Mesenchymal stem cell (in vitro differentiated cells and primary cell): ENCODE measurements at regions not wholly inside any gene's neighbourhood (a gene's known extent, or its start where the extent isn't known, plus 50 kb on each side); places are given as distances from the start of the nearest gene placed in this dataset.

Experiments
- DNase-seq: peaks from one replicate; pipeline ENCODE4 v3.0.0-alpha.2; 2013
- H2AFZ ChIP-seq: one replicate; pipeline ENCODE4 v1.6.1; 2013; ENCODE audit warnings: low read depth, mild to moderate bottlenecking, control low read depth, inconsistent platforms, low read length, moderate library complexity
- H2AK5ac ChIP-seq: 2 replicates; pipeline ENCODE4 v1.6.1; 2013; ENCODE audit warnings: low read length, moderate library complexity, mild to moderate bottlenecking, inconsistent platforms; ENCODE audit not compliant: severe bottlenecking
- H2BK120ac ChIP-seq: one replicate; pipeline ENCODE4 v1.6.1; 2013; ENCODE audit warnings: low read depth, mild to moderate bottlenecking, inconsistent platforms, low read length, moderate library complexity
- H2BK12ac ChIP-seq, 2 experiments: one replicate each; pipeline ENCODE4 v1.6.1; 2013; ENCODE audit warnings: inconsistent platforms in 2 of 2, low read length in 2 of 2, mild to moderate bottlenecking in 2 of 2, moderate library complexity in 2 of 2, control low read depth in 1 of 2
- H2BK15ac ChIP-seq: one replicate; pipeline ENCODE4 v1.6.1; 2013; ENCODE audit warnings: mild to moderate bottlenecking, low read depth, inconsistent platforms; ENCODE audit not compliant: poor library complexity, severe bottlenecking
- H2BK5ac ChIP-seq: 2 replicates; pipeline ENCODE4 v1.6.1; 2013; ENCODE audit warnings: low read depth, mild to moderate bottlenecking, low read length, control low read depth, inconsistent platforms; ENCODE audit not compliant: poor library complexity, severe bottlenecking
- H3K14ac ChIP-seq, 2 experiments: one replicate each; pipeline ENCODE4 v1.6.1; 2013; ENCODE audit warnings: inconsistent platforms in 2 of 2, low read length in 2 of 2, control low read depth in 1 of 2, mild to moderate bottlenecking in 1 of 2, moderate library complexity in 1 of 2
- H3K18ac ChIP-seq, 2 experiments: one replicate each; pipeline ENCODE4 v1.6.1; 2013; ENCODE audit warnings: inconsistent platforms in 2 of 2, low read length in 2 of 2, control low read depth in 1 of 2, low read depth in 1 of 2, mild to moderate bottlenecking in 1 of 2
- H3K23ac ChIP-seq, 2 experiments: one replicate each; pipeline ENCODE4 v1.6.1; 2013; ENCODE audit warnings: inconsistent platforms in 2 of 2, low read length in 2 of 2, mild to moderate bottlenecking in 2 of 2, moderate library complexity in 2 of 2, control low read depth in 1 of 2
- H3K27ac ChIP-seq: 2 replicates; pipeline ENCODE4 v1.5.1; 2013; ENCODE audit warnings: mild to moderate bottlenecking, moderate library complexity, low read length, control low read depth, inconsistent platforms; ENCODE audit not compliant: poor library complexity, severe bottlenecking
- H3K27me3 ChIP-seq, 2 experiments: 2 replicates each; pipeline versions ENCODE4 v1.6.1 to v1.7.0; 2013; ENCODE audit warnings: low read length in 2 of 2, mild to moderate bottlenecking in 2 of 2, moderate library complexity in 2 of 2, control low read depth in 1 of 2, inconsistent platforms in 1 of 2; ENCODE audit not compliant: control insufficient read depth in 1 of 2, insufficient read depth in 1 of 2
- H3K36me3 ChIP-seq, 2 experiments: 2 replicates each; pipeline versions ENCODE4 v1.6.1 to v1.7.0; 2013; ENCODE audit warnings: low read length in 2 of 2, control low read depth in 1 of 2, inconsistent platforms in 1 of 2, low read depth in 1 of 2, mild to moderate bottlenecking in 1 of 2; ENCODE audit not compliant: insufficient read depth in 2 of 2, control insufficient read depth in 1 of 2
- H3K4ac ChIP-seq, 2 experiments: one replicate each; pipeline ENCODE4 v1.6.1; 2013; ENCODE audit warnings: inconsistent platforms in 2 of 2, low read length in 2 of 2, mild to moderate bottlenecking in 2 of 2, moderate library complexity in 2 of 2, control low read depth in 1 of 2, low read depth in 1 of 2
- H3K4me1 ChIP-seq: 2 replicates; pipeline ENCODE4 v1.6.1; 2013; ENCODE audit warnings: low read depth, low read length, control low read depth; ENCODE audit not compliant: control insufficient read depth, insufficient read depth
- H3K4me2 ChIP-seq: 2 replicates; pipeline ENCODE4 v1.6.1; 2013; ENCODE audit warnings: low read length, mild to moderate bottlenecking, inconsistent platforms; ENCODE audit not compliant: poor library complexity, severe bottlenecking
- H3K4me3 ChIP-seq, 2 experiments: 2 replicates each; pipeline versions ENCODE4 v1.5.1 to v1.7.0; 2013; ENCODE audit warnings: low read length in 2 of 2, mild to moderate bottlenecking in 2 of 2, control low read depth in 1 of 2, low read depth in 1 of 2; ENCODE audit not compliant: insufficient read depth in 1 of 2
- H3K79me1 ChIP-seq: replicated peaks from 2 replicates; pipeline ENCODE4 v1.6.1; 2013; ENCODE audit warnings: mild to moderate bottlenecking, control low read depth, low read length, inconsistent platforms; ENCODE audit not compliant: poor library complexity, severe bottlenecking
- H3K9ac ChIP-seq: 2 replicates; pipeline ENCODE4 v1.7.0; 2013; ENCODE audit warnings: mild to moderate bottlenecking, low read length, moderate library complexity
- H3K9me3 ChIP-seq: 2 replicates; pipeline ENCODE4 v1.7.0; 2013; ENCODE audit warnings: mild to moderate bottlenecking, low read length; ENCODE audit not compliant: control insufficient read depth
- H4K8ac ChIP-seq: one replicate; pipeline ENCODE4 v1.6.1; 2013; ENCODE audit warnings: inconsistent platforms, mild to moderate bottlenecking, low read length, moderate library complexity
- H4K91ac ChIP-seq: one replicate; pipeline ENCODE4 v1.6.1; 2013; ENCODE audit warnings: mild to moderate bottlenecking, low read length, inconsistent platforms
- WGBS: methylation state at CpG from one replicate; pipeline ENCODE4 v1.1.7; 2013; ENCODE audit warnings: mixed read lengths; 5-methylcytosine and 5-hydroxymethylcytosine counted together

DNA sequence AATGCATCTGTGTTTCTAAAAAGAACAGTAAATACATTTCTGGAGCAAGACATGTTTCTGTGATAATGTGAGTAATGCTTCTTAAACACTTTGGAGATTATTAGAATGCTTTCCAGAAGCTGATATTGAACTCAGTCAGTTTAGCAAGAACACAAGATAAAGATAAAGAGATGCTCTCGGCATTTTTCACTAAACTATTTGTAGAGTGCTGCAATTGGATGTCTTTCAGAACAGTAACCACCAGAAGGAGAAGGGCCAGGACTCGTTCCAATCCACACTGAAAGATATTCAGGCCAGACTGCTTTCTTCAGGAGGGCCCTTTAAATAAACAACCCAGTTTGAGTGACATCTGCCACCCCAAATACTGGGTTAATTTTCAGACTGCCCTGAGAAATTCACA is 456.0 kb downstream of the TBC1D4 start:
- Histone ChIP-seq H2BK5ac (no peak overlapping the region), H2BK120ac (no peak overlapping the region), H3K36me3 (no peaks in the 10 kb centered on the region), H2AK5ac (no peak overlapping the region), H2AFZ (no peak overlapping the region), H3K27ac (no peak overlapping the region), H3K27me3 (no peaks in the 10 kb centered on the region), H4K8ac (no peak overlapping the region), H3K4me1 (no peaks in the 10 kb centered on the region), H3K18ac (no peak overlapping the region), H3K4me2 (no peak overlapping the region), H3K23ac (no peak overlapping the region), H3K79me1 (no peaks in the 10 kb centered on the region), H3K9ac (no peak overlapping the region), H2BK12ac (no peak overlapping the region), H4K91ac (no peak overlapping the region), H2BK15ac (no peak overlapping the region), H3K4me3 (no peak overlapping the region), H3K4ac (no peak overlapping the region), H3K9me3 (peaks cover 3% of the 10 kb centered on the region), H3K14ac (no peak overlapping the region)
- 59% methylated on average over 2 of the region's 2 CpGs for WGBS
- no peak for DNase-seq

DNA sequence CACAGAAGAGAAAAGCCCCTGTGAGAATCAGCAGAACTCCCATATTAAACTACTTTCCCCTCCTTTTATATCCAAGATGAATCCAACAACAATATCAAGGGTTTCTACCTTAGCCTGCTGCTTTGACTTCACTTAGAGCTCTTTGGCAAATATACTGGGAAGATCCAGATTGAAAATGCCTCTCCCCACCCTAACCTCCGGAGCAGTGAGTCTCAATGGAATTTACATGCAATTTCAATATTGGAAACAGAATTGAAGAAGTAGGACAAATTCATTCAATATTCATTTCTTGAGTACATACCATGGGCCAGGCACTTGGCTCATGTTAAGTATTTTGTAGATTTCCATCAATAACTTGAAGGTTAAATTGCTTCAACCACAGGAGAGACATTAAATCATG is 457.4 kb downstream of the TBC1D4 start:
- no peak overlapping the region for H3K27ac ChIP-seq
- no peak overlapping the region for H4K91ac ChIP-seq
- no peaks in the 10 kb centered on the region for H3K79me1 ChIP-seq
- H3K9ac ChIP-seq, result no peak overlapping the region
- H3K14ac ChIP-seq, result no peak overlapping the region
- peaks cover 3% of the 10 kb centered on the region for H3K9me3 ChIP-seq
- WGBS, result no CpG with 5 or more reads among the region's 1 CpG
- H2AFZ ChIP-seq, result no peak overlapping the region
- H2BK5ac ChIP-seq, result no peak overlapping the region
- H4K8ac ChIP-seq, result no peak overlapping the region
- no peaks in the 10 kb centered on the region for H3K36me3 ChIP-seq
- DNase-seq, result no peak
- no peak overlapping the region for H2BK12ac ChIP-seq
- H3K4me3 ChIP-seq, result no peak overlapping the region
- H3K4me2 ChIP-seq, result no peak overlapping the region
- H3K4ac ChIP-seq, result no peak overlapping the region
- H3K27me3 ChIP-seq, result no peaks in the 10 kb centered on the region
- no peak overlapping the region for H2BK120ac ChIP-seq
- H3K4me1 ChIP-seq, result no peaks in the 10 kb centered on the region
- no peak overlapping the region for H3K18ac ChIP-seq
- H2BK15ac ChIP-seq, result no peak overlapping the region
- no peak overlapping the region for H2AK5ac ChIP-seq
- H3K23ac ChIP-seq, result no peak overlapping the region

DNA sequence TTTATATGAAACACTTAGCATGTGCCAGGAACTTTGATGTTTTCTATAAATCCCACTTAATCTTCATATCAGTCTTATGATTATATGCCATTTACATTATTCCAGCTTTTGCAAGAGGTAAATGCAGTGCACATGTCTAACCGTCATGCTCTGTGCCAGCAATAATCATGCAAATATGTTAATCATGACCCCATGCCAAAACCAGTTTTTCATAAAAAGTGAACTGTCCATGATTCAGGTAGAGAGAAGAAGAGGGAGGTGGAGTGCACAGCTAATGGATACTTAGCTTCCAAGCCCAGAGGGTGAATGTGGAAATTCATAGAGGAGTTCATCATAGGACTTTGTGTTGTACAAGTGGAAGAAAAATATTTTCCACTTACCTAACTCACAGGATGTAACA is 458.4 kb downstream of the TBC1D4 start:
- no peak overlapping the region for H3K4me2 ChIP-seq
- no peak overlapping the region for H3K4ac ChIP-seq
- H3K27me3 ChIP-seq, result no peaks in the 10 kb centered on the region

DNA sequence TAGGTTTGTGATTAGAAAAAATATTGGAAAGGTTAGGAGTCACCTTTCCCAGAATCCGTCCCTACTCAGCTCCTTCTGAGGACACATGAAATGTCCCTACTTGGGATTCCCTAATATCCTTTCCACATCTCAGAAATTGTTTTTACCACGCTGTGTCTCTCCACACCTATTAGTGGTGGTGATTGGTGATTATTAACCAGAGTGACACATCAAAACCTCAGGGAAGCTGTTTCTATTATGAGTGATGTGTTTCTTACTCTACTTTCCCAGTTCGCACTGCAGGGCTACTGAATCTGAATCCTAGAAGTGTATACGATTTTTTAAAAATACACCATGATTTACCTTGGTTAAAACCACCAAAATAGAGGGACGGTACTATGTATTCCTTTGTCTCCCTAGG is 460.8 kb downstream of the TBC1D4 start:
- Histone ChIP-seq H3K27ac (no peak overlapping the region), H3K36me3 (no peaks in the 10 kb centered on the region), H3K79me1 (no peaks in the 10 kb centered on the region), H3K4me2 (no peak overlapping the region), H2BK5ac (no peak overlapping the region), H3K4me3 (no peak overlapping the region), H3K4me1 (no peaks in the 10 kb centered on the region), H4K91ac (no peak overlapping the region), H2AK5ac (no peak overlapping the region), H2AFZ (no peak overlapping the region), H3K27me3 (no peaks in the 10 kb centered on the region), H3K9me3 (no peaks in the 10 kb centered on the region), H3K4ac (no peak overlapping the region), H3K18ac (no peak overlapping the region), H2BK15ac (no peak overlapping the region), H3K9ac (no peak overlapping the region), H2BK12ac (no peak overlapping the region), H4K8ac (no peak overlapping the region), H2BK120ac (no peak overlapping the region), H3K14ac (no peak overlapping the region), H3K23ac (no peak overlapping the region)
- WGBS, result 90% methylated on average over 2 of the region's 5 CpGs
- no peak for DNase-seq

More for the DNA sequence above, 458.4 kb downstream of the TBC1D4 start:
- no peak overlapping the region for H4K8ac ChIP-seq
- no peak overlapping the region for H2AK5ac ChIP-seq
- no peak overlapping the region for H3K4me3 ChIP-seq
- H2BK5ac ChIP-seq, result no peak overlapping the region
- no peak overlapping the region for H3K23ac ChIP-seq
- no peak overlapping the region for H3K9ac ChIP-seq
- H3K4me1 ChIP-seq, result no peaks in the 10 kb centered on the region
- DNase-seq, result no peak
- H4K91ac ChIP-seq, result no peak overlapping the region
- no peaks in the 10 kb centered on the region for H3K36me3 ChIP-seq
- no peak overlapping the region for H2AFZ ChIP-seq
- H3K18ac ChIP-seq, result no peak overlapping the region
- H3K14ac ChIP-seq, result no peak overlapping the region
- no peaks in the 10 kb centered on the region for H3K79me1 ChIP-seq
- H2BK120ac ChIP-seq, result no peak overlapping the region
- no peak overlapping the region for H3K27ac ChIP-seq
- no peaks in the 10 kb centered on the region for H3K9me3 ChIP-seq
- H2BK15ac ChIP-seq, result no peak overlapping the region
- no peak overlapping the region for H2BK12ac ChIP-seq
- 100% methylated on average over 1 of the region's 1 CpG for WGBS
